Stimulated activated CD4-positive, alpha-beta T cell treated with anti-CD3 and anti-CD28 coated beads, Interleukin-4, amount 100 ng/mL, for 4 hours (primary cell): ENCODE measurements at regions not wholly inside any gene's neighbourhood (a gene's known extent, or its start where the extent isn't known, plus 50 kb on each side); places are given as distances from the start of the nearest gene placed in this dataset.
"Not testable (repeated sequence)": the region's sequence is repeated elsewhere in the genome, so short reads cannot be mapped to it uniquely, and the experiment has no call there.

Source experiments
- DNase-seq, 2 experiments: peaks; one replicate each; pipeline ENCODE4 v3.0.0-alpha.2; 2020

DNA sequence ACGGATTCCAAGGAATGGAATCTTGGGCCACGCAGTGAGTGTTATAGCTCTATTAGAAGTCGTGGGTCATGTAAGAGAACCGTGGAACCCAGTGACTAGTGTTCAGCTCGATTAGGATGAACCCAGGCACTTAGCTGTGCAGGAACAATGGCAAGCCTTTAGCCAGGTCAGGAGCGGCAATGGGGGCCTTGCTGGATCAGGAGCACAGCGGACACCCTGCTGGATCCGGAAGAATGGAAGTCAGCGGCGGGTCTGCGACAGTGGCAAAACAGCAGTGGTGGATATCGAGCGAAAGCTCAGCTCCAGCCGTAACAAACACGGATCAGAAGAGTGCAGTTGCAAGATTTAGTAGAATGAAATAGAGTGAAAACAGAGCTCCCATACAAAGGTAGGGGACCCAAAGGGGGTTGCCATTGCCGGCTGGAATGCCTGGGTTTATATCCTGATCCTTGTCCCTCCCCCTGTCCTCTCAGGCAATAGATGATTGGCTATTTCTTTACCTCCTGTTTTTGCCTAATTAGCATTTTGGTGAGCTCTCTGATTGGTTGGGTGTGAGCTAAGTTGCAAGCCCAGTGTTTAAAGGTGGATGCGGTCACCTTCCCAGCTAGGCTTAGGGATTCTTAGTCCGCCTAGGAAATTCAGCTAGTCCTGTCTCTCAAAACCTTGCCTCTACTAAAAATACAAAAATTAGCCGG, 618.3 kb upstream of the CBLB start:
- DNase-seq: not testable (repeated sequence)

GRCh38 chr3:106488331-106488730, 619.5 kb upstream of the CBLB start:
- no peak for DNase-seq

DNA sequence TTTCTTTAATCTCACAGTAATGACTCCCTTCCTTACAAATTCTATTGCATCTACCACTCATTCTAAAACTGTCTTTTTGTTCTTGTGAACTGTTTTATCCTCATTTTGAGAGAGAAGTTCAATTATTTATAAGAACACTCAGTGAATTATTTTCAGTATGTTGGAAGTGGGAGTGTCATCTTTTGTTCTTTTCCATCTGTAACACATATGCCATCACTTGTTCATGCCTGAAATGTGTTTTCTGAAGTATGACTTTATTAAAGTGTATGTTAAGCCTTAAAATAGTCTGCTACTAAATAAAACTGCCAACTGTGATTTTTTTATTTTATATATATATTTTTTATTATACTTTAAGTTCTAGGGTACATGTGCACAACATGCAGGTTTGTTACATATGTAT, 623.0 kb upstream of the CBLB start:
- no peak for DNase-seq

GRCh38 chr3:106508331-106508893, 639.6 kb upstream of the CBLB start:
- no peak for DNase-seq

GRCh38 chr3:106510206-106510605, 641.4 kb upstream of the CBLB start:
- no peak for DNase-seq

GRCh38 chr3:106512846-106513245, 644.0 kb upstream of the CBLB start:
- no peak for DNase-seq

GRCh38 chr3:106514431-106514830, 645.6 kb upstream of the CBLB start:
- no peak for DNase-seq

- no peak for DNase-seq
These were observed 649.7 kb upstream of the CBLB start for GRCh38 chr3:106518516-106518915.

DNA sequence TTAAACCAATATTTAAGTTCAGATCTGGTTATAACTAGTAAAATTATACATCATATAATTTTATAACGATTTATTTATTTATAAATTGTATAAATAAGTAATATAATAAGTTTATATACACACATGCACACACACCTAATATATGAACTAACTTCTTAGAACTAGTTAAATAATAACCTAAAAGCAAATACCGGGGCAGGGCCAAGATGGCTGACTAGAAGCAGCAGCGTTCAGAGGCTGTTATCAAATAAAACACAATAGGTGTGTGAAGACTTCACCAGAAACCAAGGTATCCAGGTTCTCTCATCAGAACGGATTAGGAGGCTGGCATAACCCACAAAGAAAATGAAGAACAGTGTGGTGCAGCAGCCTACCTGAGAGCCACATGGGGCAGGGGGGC, 653.6 kb upstream of the CBLB start:
- no peak for DNase-seq

DNA sequence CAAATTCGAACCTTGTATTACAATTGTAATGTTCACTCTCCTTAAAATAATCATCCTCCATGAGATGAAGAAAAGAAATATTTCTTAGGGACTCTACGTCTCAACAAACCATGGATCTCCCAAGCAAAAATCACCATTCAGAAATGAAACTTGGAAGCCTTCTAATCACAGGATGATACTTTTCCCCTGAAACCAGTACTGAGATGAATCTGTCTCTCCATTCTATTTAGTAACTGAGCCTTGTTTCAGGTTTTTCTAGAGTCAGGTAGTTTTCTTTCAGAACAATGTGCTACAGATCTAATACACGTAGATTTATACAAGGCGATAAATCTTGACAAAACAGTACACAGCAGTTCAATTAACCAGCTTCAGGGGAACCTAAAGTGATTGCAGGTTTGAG, 660.1 kb upstream of the CBLB start:
- DNase-seq: no peak

DNA sequence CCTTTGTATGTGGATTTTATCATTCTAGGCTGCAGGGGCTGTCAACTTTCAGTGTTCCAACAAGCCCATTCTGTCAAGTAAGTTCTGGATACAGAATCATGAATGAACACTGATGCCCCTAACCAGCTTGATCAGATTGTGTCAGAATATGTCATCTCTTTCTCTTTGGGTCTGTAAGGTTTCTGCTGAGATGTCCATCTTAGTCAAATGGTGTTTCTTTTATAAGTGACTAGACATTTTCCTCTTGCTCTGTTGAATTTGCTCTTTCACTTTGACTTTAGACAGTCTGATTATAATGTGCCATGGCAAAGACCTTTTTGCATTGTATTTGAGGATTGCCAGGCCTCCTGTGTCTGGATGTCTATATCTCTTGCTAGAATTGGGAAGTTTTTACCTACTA, 660.9 kb upstream of the CBLB start:
- DNase-seq: no peak

- DNase-seq: no peak
These were observed 661.6 kb upstream of the CBLB start for GRCh38 chr3:106530367-106530766.

- not testable (repeated sequence) for DNase-seq
These were observed 663.0 kb upstream of the CBLB start for GRCh38 chr3:106531771-106532329.

DNA sequence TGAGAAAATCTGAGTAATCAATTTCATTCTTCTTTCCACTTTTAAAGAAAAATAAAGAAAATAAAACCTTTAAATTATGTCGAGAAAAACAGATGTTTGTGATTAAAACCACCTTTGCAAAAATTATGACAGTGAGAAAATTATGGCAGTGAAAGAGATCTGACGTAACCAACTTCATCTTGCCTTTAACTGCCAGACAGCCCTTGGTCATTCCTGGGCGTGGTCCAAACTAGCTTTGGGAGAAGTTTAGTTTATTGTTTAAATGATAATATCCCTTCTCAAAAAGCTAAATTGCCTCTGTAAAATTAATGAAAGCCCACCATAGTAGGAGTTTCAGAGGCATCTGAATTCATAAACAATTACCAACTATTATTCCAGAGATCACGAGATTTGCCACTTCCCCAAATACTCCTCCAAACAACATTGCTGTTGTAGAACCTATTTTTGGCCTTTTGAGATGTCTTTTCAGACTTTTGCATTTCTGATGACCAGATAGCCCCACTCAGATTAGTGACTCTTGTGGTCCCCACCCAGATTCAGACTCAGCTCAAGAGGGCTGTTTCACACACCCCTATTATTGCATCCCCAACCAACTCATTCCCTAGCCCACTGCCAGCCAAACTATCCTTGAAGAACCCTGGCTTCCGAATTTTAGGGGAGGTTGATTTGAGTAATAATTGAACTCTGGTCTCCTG, 664.4 kb upstream of the CBLB start:
- no peak for DNase-seq

GRCh38 chr3:106533788-106534160, 665.0 kb upstream of the CBLB start:
- no peak for DNase-seq

DNA sequence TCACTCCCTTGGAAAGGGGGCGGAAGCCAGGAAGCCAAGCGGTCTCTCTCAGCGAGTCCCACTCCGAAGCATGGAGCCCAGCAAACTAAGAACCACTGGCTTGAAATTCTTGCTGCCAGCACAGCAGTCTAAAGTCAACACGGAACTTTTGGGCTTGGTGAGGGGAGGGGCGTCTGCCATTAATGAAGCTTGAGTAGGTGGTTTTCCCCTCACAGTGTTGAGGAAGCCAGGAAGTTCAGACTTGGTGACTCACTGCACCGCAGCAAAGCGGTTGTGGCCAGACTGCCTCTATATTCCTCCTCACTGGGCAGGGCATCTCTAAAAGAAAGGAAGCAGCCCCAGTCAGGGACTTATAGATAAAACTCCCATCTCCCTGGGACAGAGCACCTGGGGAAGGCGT, 665.4 kb upstream of the CBLB start:
- DNase-seq: peak; percentile 13 to 50

DNA sequence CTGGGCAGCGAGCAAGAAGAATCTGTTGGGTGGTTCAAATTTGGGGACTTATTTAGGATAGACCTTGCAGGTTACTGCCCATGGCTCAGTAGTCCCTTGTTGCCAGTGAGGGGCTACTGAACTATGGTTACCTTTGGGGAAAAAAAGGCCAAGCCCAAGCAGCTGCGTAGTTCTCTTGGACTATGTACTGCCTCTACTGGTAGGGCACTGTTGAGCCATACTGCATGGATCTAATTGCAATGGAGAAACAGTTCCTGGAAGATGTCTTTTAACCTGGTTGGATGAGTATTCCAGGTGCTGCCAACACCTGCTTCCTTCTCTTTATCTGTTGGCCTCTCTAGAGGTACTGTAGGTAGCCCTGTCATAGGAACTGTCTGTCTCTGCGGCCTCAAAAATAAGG, 671.9 kb upstream of the CBLB start:
- no peak for DNase-seq

GRCh38 chr3:106542101-106542769, 673.4 kb upstream of the CBLB start:
- DNase-seq: no peak

DNA sequence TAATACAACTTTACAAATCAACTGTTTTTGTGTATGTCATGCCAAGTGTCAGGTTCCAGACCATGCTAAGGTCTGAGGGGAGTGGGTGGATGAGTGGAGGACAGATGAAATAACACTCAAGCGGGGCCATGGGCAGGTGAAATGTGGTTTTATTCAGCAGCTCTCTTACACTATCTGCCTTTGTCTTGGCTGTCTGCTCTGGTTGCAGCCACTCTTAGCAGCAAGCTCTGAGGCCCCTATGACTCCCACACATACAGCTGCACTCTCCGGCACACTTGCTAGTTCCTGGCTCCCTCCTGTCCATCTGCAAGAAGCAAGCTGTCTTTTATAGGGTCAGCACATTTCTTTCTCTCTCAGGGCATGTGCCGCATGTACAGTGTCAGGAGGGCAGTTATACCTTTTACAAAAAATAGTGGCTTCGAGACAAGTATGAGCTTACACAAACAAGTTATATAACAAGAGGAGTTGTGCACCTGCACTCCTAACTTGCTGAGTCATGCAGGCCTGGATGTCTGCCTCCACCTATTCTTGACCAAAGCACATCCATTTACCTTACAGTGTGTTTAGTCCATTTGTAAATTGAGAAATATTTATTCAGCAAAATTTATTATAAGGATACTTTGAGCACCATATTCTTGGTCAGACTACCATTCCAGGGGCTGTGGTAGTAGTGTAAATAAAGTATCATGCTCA, 683.7 kb upstream of the CBLB start:
- DNase-seq: no peak

DNA sequence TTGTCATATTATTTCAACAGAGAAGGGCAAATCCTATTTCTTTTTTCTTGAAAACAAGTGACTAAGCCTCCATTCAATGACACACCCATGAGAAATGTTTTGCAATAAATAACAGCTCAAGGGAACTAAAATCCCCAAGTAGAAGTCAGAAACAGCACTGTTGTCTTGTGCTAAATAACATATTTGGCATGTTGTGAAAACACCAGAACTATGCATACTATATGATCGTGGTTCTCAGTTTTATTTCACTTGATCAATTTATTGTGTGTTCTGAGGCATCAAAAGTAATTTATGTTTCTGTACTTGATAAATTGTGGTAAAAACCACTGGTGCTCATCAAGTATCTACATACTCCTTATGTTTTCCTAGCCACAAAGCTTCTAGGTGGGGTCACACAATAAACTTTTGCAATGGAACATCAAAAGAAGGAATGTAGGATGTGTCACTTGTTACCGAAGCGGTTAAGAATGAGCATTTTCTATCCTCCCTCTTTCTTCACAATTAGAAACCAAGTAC, 691.7 kb upstream of the CBLB start:
- no peak for DNase-seq

GRCh38 chr3:106566277-106566676, 697.5 kb upstream of the CBLB start:
- DNase-seq: no peak

- no peak for DNase-seq
These were observed 701.6 kb upstream of the CBLB start for GRCh38 chr3:106570426-106570825.

- DNase-seq: no peak
These were observed 704.8 kb upstream of the CBLB start for GRCh38 chr3:106573605-106574004.
